ENCODE measurements at regions not wholly inside any gene's neighbourhood (a gene's known extent, or its start where the extent isn't known, plus 50 kb on each side); places are given as distances from the start of the nearest gene placed in this dataset. TPM values are rescaled to one million over a fixed set of nuclear protein-coding genes. Genes with fewer than 3 reads are reported as not detected.
"Not testable (repeated sequence)": the region's sequence is repeated elsewhere in the genome, so short reads cannot be mapped to it uniquely, and the experiment has no call there.

DNA sequence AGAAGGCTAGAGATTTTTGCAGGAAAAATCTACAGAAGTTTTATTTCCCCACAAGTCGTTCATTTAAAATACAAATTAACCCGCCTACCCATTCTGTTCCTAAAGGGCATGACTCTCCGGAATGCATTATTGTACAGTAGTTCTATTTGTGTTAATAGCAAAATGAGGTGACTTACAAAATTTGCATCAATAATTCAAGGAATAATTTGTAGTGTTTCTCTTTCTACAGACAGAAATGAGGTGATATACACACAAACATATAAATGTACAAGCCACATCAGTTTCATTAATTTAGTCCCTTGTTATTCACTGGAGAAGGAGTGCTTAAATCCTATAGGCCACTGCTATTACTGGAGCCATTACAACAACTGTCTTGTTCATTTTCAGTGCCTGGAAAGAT lies 501.3 kb upstream of the DIAPH2 start:
- no peak for DNase-seq (ENCODE audit: low read depth)

DNA sequence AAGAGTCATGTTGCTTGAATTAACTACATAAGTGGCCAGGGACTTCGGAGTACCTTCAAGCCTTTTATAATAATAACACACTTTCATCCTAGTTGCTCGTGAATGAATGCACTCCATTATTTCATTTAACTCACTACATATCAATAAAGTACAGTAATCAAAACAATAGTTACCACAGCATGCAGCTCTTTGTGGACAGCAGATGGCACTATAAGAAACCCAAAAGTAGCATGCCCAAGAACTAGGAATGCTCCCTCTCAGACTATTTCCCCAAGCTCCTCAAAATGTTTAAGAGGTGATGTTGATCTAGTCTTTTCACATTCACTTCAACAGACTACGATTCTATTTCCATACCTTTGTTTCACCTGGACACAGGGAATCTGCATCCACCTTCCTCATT lies 500.8 kb upstream of the DIAPH2 start:
- DNase-seq (ENCODE audit: low read depth): peak; percentile 0

- DNase-seq (ENCODE audit: low read depth): no peak
Observed at GRCh38 chrX:96204928-96205327, 479.7 kb upstream of the DIAPH2 start.

- no peak for DNase-seq (ENCODE audit: low read depth)
Observed at GRCh38 chrX:96211953-96212352, 472.7 kb upstream of the DIAPH2 start.

DNA sequence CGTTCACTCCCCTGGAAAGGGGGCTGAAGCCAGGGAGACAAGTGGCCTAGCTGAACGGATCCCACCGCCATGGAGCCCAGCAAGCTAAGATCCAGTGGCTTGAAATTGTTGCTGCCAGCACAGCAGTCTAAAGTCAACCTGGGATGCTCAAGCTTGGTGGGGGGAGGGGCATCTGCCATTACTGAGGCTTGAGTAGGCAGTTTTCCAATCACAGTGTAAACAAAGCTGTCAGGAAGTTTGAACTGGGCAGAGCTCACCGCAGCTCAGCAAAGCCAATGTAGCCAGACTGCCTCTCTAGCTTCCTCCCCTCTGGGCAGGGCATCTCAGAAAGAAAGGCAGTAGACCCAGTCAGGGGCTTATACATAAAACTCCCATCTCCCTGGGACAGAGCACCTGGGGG lies 470.0 kb upstream of the DIAPH2 start:
- DNase-seq (ENCODE audit: low read depth): not testable (repeated sequence)

DNA sequence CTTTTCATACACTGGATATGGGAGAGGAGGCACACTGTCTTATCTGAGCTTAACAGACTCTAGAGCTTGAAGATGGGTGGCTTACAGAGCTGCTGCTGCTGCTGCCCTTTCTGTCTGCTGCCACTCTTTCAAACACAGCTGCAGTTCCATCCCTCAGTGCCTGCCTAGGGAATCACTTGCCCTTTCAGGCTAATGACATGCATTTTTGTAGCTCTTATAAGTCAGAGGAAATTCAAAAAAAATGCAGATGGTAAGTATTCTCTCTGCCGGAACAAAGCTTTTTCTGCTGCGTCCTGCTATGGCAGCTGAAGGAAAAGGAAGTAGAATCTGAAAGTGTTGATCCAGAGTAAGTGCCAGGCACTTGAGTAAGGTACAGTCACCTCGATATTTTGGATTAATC lies 460.4 kb upstream of the DIAPH2 start:
- no peak for DNase-seq (ENCODE audit: low read depth)

GRCh38 chrX:96244955-96245354 lies 439.7 kb upstream of the DIAPH2 start:
- no peak for DNase-seq (ENCODE audit: low read depth)

GRCh38 chrX:96246436-96246835 lies 438.2 kb upstream of the DIAPH2 start:
- DNase-seq (ENCODE audit: low read depth): no peak

Small RNAs in the stretch of these regions (small RNA-seq; reads per million reads assigned to genes)
- gene AL022161.1 (not detected), gene RN7SL379P (not detected), gene RNA5SP510 (not detected), gene RPS29P28 (not detected)
